Peyer's patch (tissue), 4 donors: ENCODE measurements at regions not wholly inside any gene's neighbourhood (a gene's known extent, or its start where the extent isn't known, plus 50 kb on each side); places are given as distances from the start of the nearest gene placed in this dataset.

ENCODE experiments used
- DNase-seq, 3 donors: peaks; one replicate each; pipeline ENCODE4 v3.0.0-alpha.2; 2017 to 2019
- H3K27ac ChIP-seq, 4 donors: fragments of 200-600 bp; sonication (generic); one replicate each; pipeline ENCODE4 v1.5.1; 2016 to 2019
- H3K27me3 ChIP-seq, 2 donors: fragments of 200-600 bp; sonication (generic); one replicate each; pipeline ENCODE4 v1.5.1; 2019
- H3K36me3 ChIP-seq, 3 donors: fragments of 200-600 bp; sonication (generic); one replicate each; pipeline ENCODE4 v1.5.1; 2016 to 2019
- H3K4me1 ChIP-seq, 4 donors: fragments of 200-600 bp; sonication (generic); one replicate each; pipeline ENCODE4 v1.5.1; 2016 to 2019
- H3K4me3 ChIP-seq, 4 donors: fragments of 200-600 bp; sonication (generic); 1 replicate in 3 of 4; 2 replicates in 1 of 4; pipeline ENCODE4 v1.5.1; 2016 to 2019; ENCODE audit warnings: mild to moderate bottlenecking in 1 of 4
- H3K9me3 ChIP-seq, 4 donors: fragments of 200-600 bp; sonication (generic); one replicate each; pipeline ENCODE4 v1.5.1; 2016 to 2019; ENCODE audit warnings: mild to moderate bottlenecking in 1 of 4
- POLR2A ChIP-seq, 2 donors: fragments of 450-650 bp; IDR thresholded peaks; one replicate each; pipeline ENCODE4 v1.5.1; 2017; ENCODE audit warnings: antibody characterized with exemption in 2 of 2, mild to moderate bottlenecking in 2 of 2, moderate library complexity in 2 of 2
- TF ChIP-seq, protein P1 (sequence below), 6 experiments: fragments of 450-650 bp in 4 of 6; fragments of 200-600 bp in 2 of 6; sonication (generic) in 1 of 6; IDR thresholded peaks; one replicate each; pipeline ENCODE4 v1.5.1; 2017 to 2019; ENCODE audit warnings: antibody characterized with exemption in 6 of 6, mild to moderate bottlenecking in 3 of 6, moderate library complexity in 1 of 6

DNA sequence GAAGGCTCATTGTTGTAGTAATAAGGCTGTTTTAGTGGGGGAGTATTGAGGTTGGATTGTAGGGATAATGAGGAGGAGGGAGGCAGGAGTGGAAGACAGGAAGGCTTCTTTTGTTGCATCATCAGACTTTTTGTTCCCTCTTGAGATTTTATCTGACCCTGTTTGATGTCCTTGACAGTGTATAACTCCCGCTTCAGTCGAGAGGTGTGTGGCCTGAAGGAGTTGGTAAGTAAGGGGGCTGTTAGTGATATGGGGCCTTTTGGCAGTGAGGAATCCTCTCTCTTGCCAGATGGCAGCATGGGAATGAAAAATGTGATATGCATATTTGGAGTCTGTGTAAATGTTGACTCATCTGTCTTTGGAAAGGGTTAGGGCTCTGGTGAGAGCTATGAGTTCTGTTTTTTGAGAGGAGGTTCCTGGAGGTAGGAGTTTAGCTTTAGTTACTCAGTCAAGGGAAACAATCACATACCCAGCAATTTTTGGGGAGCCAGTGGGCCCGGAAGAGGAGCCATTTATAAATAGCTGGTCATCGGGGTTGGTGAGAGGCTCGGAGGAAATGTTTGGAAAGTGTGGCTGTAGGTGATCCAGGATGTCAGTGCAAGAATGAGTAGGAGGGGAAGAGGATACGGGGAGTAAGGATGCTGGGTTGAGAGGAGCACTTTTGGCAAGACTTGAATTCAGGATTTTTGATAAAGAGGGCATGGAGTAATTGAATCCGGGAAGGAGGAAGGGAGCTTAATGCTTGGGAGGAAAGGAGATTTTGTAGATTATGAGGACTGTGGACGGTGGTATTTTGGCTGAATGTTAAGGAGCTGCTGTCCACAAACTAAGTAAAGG lies 136.7 kb upstream of the ETV3 start:
- no peaks in the 10 kb centered on the region for H3K9me3 ChIP-seq
- H3K36me3 ChIP-seq = no peaks in the 10 kb centered on the region
- H3K4me1 ChIP-seq = no peaks in the 10 kb centered on the region
- no peak for DNase-seq
- no peaks in the 10 kb centered on the region for H3K27me3 ChIP-seq
- no peak overlapping the region for H3K4me3 ChIP-seq
- TF ChIP-seq, protein P1, sequence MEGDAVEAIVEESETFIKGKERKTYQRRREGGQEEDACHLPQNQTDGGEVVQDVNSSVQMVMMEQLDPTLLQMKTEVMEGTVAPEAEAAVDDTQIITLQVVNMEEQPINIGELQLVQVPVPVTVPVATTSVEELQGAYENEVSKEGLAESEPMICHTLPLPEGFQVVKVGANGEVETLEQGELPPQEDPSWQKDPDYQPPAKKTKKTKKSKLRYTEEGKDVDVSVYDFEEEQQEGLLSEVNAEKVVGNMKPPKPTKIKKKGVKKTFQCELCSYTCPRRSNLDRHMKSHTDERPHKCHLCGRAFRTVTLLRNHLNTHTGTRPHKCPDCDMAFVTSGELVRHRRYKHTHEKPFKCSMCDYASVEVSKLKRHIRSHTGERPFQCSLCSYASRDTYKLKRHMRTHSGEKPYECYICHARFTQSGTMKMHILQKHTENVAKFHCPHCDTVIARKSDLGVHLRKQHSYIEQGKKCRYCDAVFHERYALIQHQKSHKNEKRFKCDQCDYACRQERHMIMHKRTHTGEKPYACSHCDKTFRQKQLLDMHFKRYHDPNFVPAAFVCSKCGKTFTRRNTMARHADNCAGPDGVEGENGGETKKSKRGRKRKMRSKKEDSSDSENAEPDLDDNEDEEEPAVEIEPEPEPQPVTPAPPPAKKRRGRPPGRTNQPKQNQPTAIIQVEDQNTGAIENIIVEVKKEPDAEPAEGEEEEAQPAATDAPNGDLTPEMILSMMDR (IDR thresholded peaks at IDR 0.05) = no peak
- TF ChIP-seq POLR2A (IDR thresholded peaks at IDR 0.05) = no peak
- no peak overlapping the region for H3K27ac ChIP-seq

DNA sequence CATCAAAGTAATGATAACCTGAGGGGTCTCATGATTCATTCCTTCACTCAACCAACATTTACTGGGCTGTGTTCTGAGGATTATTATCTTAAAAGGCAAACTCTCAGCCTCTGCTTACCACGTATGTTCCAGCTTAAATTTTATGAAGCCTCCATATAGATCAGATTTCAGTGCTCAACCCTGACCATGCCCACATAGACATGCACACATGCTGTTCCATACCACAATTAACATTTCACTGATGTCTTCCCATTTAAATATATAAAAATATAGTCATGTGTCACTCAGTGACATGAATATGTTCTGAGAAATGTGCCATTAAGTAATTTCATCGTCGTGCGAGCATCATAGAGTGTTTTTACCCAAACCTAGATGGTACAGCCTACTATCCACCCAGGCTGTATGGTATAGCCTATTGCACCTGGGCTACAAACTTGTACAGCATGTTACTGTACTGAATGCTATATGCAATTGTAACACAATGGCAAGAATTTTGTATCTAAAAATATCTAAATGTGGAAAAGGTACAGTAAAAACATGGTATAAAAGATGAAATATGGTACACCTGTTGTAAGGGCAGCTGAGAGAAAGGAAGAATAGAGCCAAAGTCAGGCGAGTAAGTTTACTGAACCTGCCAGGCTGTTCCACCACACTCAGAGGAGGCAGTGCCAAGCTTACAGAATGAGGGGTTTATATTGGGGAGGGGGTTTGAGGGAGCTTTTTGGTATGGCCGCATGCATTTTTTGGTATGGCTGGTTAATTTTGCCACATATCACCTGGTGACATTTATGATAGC lies 134.7 kb upstream of the ETV3 start:
- DNase-seq = no peak
- no peak overlapping the region for H3K27ac ChIP-seq
- H3K9me3 ChIP-seq = no peaks in the 10 kb centered on the region
- no peaks in the 10 kb centered on the region for H3K27me3 ChIP-seq
- H3K4me1 ChIP-seq = no peaks in the 10 kb centered on the region
- no peak for TF ChIP-seq POLR2A (IDR thresholded peaks at IDR 0.05)
- TF ChIP-seq, protein P1 (IDR thresholded peaks at IDR 0.05) = no peak
- no peak overlapping the region for H3K4me3 ChIP-seq
- H3K36me3 ChIP-seq = no peaks in the 10 kb centered on the region

DNA sequence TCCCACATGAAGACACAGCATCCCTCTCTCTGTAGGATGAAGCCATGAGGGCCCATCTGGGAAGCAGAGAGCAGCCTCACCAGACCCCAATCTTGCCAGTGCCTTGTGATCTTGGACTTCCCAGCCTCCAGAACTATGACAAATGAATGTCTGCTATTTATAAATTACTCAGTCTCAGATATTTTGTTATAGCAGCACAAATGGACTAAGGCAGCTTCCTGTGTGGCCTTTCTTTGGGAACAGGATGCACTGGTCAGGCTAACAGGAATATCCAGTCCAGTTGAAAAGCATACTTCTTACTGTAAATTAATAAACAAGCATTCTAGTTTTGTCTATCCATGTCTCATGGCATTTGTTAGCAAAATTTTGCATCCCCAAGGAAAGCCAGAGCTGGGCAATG lies 134.1 kb upstream of the ETV3 start:
- Histone ChIP-seq H3K36me3 (no peaks in the 10 kb centered on the region), H3K27ac (no peak overlapping the region), H3K4me3 (no peak overlapping the region), H3K4me1 (no peaks in the 10 kb centered on the region), H3K27me3 (no peaks in the 10 kb centered on the region), H3K9me3 (no peaks in the 10 kb centered on the region)
- TF ChIP-seq POLR2A (IDR thresholded peaks at IDR 0.05) = no peak
- TF ChIP-seq, protein P1 (IDR thresholded peaks at IDR 0.05) = no peak
- DNase-seq = no peak

DNA sequence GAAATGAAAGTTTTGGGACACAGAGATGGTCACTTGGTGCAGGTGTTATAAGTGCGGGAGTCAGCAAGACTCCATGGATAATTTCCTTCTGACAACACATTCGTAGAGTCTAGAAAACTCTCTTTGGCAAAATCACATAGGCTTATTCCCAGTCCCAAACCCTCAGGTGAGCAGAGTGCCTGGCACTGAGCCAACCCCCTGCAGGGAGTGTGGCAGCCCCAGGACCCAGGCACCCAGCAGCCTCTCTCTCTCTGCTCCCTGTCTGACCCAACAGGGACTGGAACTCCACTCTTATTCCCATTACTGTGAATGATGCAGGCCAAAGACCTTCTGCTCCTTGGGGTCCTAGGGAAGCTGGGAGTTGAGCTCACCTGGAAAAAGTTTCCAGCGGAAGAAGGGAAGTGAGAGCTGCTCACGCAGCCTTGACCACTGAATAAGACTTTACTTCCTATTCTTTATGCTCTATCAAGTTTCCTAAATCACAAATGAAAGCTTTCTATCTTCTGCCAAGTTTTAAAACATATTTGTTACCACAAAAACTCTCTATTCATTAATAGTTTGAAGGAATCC lies 132.6 kb upstream of the ETV3 start:
- no peaks in the 10 kb centered on the region for H3K36me3 ChIP-seq
- H3K27ac ChIP-seq = no peak overlapping the region
- TF ChIP-seq, protein P1 (IDR thresholded peaks at IDR 0.05) = no peak
- TF ChIP-seq POLR2A (IDR thresholded peaks at IDR 0.05) = no peak
- no peaks in the 10 kb centered on the region for H3K27me3 ChIP-seq
- H3K4me3 ChIP-seq = no peak overlapping the region
- H3K9me3 ChIP-seq = no peaks in the 10 kb centered on the region
- DNase-seq = peak in 1 of 3 donors; percentile 16
- no peaks in the 10 kb centered on the region for H3K4me1 ChIP-seq

DNA sequence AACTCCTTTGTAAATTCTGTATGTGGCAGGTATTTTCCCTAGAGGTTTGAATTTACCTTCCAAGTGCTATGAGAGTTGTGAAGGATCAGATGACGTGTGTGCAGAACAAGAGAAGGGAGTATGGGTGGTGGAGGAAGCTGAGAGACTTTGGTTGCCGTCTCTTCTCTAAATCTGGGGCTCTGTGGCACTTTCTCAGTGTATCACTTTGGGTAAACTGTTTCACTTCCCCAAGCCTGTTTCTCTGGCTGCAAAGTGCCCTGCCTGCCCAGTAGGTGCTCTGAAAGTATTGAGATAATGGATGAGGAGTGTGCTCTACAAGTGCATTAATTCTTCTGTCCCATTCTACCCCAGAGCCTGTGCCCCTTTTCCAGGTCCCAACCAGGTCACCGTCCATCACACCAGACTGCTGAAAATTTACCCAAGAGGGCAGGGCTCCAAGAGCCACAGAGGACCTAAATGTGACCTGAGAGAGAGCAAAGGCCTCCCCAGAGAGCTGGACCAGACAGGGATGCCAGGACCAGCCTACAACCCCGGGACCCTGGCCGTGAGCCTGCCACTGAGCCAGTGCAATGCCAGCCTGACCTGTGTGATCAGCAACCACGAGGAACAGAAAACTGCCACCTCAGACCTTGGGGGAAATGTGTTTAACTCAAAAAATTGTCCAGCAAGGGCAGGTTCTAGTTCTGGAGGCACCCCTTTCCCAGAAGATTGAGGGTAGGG lies 131.6 kb upstream of the ETV3 start:
- Histone ChIP-seq H3K4me1 (no peaks in the 10 kb centered on the region), H3K36me3 (no peaks in the 10 kb centered on the region), H3K9me3 (no peaks in the 10 kb centered on the region), H3K4me3 (no peak overlapping the region), H3K27ac (no peak overlapping the region), H3K27me3 (no peaks in the 10 kb centered on the region)
- TF ChIP-seq, protein P1 (IDR thresholded peaks at IDR 0.05) = no peak
- TF ChIP-seq POLR2A (IDR thresholded peaks at IDR 0.05) = no peak
- peak in 2 of 3 donors; percentile 28 to 51 for DNase-seq
